C4-2B (cell line): ENCODE measurements at regions not wholly inside any gene's neighbourhood (a gene's known extent, or its start where the extent isn't known, plus 50 kb on each side); places are given as distances from the start of the nearest gene placed in this dataset.

Experiments
- ZFX ChIP-seq: fragments of 450-650 bp; IDR thresholded peaks from 2 replicates; pipeline ENCODE4 v1.6.1; 2017
- TF ChIP-seq, protein P1 (sequence below): fragments of 450-650 bp; conservative IDR thresholded peaks from 2 replicates; pipeline ENCODE4 v1.5.1; 2017; ENCODE audit warnings: mild to moderate bottlenecking

DNA sequence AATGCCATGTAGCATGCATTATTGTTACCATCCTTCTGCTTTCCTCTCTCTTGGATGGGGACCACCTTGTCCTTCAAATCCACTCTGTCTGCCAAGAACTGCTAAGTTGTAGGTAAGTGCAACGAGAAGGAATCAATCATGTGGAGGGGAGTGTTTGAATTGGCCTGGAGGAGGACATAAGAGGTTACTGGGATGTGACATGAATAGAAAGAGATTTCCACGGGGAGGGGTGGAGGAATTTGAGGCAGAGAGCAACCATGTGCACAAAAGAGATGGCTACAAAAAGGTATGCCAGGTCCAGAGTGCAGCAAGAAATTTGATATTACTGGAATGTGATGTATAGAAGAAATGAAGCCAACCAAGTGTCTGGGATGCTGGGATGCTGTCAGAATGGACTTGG, 648.9 kb upstream of the KLF4 start:
- TF ChIP-seq, protein P1, sequence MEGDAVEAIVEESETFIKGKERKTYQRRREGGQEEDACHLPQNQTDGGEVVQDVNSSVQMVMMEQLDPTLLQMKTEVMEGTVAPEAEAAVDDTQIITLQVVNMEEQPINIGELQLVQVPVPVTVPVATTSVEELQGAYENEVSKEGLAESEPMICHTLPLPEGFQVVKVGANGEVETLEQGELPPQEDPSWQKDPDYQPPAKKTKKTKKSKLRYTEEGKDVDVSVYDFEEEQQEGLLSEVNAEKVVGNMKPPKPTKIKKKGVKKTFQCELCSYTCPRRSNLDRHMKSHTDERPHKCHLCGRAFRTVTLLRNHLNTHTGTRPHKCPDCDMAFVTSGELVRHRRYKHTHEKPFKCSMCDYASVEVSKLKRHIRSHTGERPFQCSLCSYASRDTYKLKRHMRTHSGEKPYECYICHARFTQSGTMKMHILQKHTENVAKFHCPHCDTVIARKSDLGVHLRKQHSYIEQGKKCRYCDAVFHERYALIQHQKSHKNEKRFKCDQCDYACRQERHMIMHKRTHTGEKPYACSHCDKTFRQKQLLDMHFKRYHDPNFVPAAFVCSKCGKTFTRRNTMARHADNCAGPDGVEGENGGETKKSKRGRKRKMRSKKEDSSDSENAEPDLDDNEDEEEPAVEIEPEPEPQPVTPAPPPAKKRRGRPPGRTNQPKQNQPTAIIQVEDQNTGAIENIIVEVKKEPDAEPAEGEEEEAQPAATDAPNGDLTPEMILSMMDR, result no peak
- no peak for TF ChIP-seq ZFX
